NCI-H460 (cell line): ENCODE measurements at regions not wholly inside any gene's neighbourhood (a gene's known extent, or its start where the extent isn't known, plus 50 kb on each side); places are given as distances from the start of the nearest gene placed in this dataset.
A peak's percentile ranks its signal among the peaks of the same experiment; 100 is the strongest.

Source experiments
- DNase-seq: peaks from one replicate; pipeline ENCODE4 v3.0.0-alpha.2; 2016; ENCODE audit warnings: low read depth; ENCODE audit errors: extremely low read depth

DNA sequence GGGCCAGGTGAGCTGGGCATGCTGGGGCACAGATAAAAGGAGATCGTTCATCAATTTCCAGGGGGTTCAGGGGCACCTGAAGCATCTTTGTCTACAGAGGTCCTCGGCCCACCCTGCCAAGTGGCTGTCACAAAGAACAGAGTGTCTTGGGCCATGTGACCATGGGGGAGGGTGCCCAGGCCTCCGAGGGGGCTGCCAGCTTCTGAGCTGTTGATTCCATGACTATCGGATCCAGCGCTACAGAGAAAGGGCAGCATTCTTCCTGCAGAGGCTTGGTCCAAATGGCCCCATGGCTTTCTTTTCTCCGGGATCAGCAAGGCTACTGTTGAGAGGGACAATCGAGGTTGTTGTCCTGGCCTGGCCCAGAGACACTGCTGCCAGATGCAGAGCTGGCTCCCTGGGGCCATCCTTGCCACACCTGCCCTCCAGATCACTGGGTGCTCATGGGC, 289.2 kb downstream of the ZSWIM6 start:
- no peak for DNase-seq

DNA sequence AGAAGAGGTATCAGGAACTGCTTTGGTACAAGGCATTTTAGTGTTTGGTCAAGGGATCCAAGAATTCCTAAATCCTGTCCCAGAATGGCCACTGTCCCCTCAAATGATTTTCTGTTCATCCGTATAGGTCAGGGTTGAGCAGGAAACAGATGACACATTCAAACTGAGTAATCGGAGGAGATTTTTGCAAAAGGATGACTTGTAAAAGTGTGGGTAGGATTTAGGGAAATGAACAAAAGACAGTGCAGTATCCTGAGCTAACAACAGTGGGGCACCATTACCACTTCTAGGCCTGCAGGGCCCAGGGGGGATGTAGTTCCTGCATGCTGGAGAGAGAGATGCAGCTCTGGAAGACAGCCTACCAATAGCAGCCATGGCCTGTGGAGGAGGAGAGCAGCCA, 290.1 kb downstream of the ZSWIM6 start:
- no peak for DNase-seq

GRCh38 chr5:61623401-61624069, 291.5 kb downstream of the ZSWIM6 start:
- DNase-seq = no peak

- DNase-seq = no peak
Observed at GRCh38 chr5:61624553-61625136, 292.6 kb downstream of the ZSWIM6 start.

GRCh38 chr5:61625137-61625561, 293.1 kb downstream of the ZSWIM6 start:
- no peak for DNase-seq

- DNase-seq = peak; percentile 26
Observed at GRCh38 chr5:61625681-61626621, 293.9 kb downstream of the ZSWIM6 start.

- DNase-seq = no peak
Observed at GRCh38 chr5:61626639-61627282, 294.7 kb downstream of the ZSWIM6 start.

DNA sequence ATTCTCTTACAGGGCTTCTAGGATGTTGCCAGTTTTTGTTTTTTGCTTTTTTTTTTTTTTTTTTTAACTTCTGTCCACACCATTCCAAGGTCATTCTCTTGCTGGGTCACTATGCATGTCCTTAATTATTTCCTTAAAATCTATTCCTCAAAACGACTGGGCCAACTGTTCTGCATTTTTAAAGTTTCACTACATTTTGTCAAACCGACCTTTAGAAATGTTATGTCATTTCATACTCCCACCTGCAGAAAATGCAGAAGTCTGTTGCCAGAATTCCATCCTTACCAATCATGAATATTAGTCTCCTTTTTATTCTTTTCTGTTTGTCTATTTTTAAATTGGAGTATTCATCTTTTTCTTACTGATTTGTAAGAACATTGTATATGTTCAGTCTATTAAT, 295.5 kb downstream of the ZSWIM6 start:
- no peak for DNase-seq

DNA sequence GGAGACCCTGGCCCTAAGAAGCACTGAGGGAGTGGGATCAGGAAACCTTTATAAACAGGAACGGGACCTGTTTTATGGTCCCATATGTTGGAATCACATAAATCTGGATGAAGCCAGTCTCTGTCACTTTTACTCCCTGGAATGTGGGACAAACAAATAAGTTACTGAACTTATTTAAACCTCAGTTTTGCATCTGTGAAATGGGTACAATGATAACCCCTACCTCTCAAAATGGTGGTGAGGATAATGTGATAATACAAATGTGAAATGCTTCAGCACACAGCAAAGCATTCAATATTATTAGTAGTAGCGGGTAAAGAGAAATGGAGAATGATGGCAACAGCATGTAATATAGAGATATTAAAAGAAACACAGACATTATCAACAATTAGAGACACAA, 298.9 kb downstream of the ZSWIM6 start:
- DNase-seq = no peak

GRCh38 chr5:61631438-61631941, 299.4 kb downstream of the ZSWIM6 start:
- no peak for DNase-seq

DNA sequence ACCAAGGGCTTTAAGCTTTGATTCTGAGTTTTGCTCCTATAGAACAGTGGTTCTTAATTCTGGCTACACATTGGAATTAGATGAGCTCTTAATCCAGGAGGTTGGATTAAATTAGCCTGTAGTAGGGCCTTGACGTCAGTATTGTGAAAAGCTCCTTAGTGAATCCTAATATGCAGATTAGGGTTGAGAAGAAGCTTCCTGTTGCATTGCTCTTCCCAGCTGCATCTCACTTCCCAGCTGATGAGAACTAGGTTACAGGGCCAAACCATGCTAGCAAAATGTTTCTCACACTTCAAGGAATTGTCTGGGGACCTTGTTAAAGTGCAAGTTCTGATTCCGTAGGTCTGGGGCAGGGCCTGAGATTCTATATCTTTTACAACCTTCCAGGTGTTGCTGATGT, 300.0 kb downstream of the ZSWIM6 start:
- no peak for DNase-seq

DNA sequence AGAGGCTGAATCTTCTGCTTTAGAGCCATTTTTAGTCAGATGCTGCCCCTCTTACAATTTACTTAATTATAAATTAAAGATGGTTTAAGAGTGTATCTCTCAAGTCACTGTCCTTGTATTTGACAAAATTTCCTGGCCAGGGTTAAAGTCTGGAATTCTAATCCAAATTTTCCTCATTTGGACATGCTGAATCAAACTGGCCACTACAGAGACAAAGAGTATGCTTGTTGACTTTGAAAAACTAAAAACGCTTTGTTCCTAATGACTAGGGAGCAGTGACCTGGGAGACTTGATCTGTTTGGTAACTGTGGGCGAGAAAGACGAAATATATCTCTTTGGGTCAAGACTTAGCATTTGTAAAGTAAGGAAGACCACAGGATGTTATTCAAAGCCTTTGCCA, 303.2 kb downstream of the ZSWIM6 start:
- DNase-seq = no peak

DNA sequence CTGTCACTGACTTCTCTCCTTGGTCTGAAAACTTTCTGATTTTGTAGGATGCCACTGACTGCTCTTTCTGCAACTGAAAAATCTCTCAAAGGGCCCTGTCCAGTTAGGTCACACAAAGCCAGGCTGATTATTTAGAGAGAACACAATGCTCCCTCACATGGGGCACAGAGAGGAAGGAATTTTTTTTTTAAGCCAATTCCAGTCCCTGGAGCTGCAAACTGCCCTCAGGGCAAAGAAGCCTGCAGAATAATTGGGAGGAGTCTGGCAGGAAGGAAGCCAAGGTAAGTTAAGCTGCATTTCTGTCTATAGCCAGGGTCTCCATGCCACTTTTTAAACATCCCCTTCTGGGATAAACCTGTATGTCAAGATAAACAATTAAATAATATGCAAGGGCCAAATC, 305.5 kb downstream of the ZSWIM6 start:
- DNase-seq = no peak

- no peak for DNase-seq
Observed at GRCh38 chr5:61638476-61638875, 306.4 kb downstream of the ZSWIM6 start.

- no peak for DNase-seq
Observed at GRCh38 chr5:61640179-61641021, 308.3 kb downstream of the ZSWIM6 start.

GRCh38 chr5:61641748-61642565, 309.9 kb downstream of the ZSWIM6 start:
- DNase-seq = no peak

DNA sequence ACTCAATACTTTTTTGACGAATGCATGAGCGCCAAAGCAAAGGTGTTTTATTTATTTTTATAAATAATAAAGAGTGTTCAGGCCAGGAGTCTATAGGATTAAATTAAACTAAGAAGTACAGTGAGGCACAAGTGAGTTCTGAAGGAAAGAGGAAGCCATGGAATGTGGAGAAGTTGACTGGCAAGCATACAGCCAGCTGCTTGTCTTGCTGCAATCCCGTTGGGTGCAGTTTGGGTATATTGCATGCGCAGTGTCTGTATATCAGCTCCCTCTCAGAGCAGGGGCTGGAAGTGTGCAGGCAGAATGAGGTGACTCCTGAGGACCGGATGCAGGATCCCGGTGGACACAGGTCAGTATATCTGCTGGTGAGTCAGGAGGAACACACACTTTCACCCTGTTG, 315.6 kb downstream of the ZSWIM6 start:
- no peak for DNase-seq

DNA sequence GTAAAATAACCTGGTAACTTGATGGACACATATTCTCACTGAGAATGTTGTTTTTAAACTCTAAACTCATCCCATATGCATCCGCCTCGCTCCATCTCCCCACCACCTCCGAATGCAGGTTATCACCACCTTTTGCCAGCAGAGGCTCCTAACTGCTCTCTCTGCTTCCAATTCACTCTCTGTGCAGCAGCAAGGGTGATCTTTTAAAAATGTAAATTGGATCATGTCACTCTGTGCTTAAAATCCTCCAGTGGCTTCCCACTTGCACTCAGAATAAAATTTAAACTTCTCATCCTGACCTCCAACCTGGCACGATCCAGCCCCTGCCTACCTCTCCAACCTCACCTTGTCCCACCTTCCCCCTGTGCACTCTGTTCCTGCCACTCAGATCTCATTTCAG, 317.2 kb downstream of the ZSWIM6 start:
- no peak for DNase-seq

GRCh38 chr5:61649971-61650370, 317.9 kb downstream of the ZSWIM6 start:
- DNase-seq = no peak
